ENCODE measurements at regions not wholly inside any gene's neighbourhood (a gene's known extent, or its start where the extent isn't known, plus 50 kb on each side); places are given as distances from the start of the nearest gene placed in this dataset.

- Histone ChIP-seq H3K9me3 (ENCODE audit: insufficient read depth, low read length) (no peaks in the 10 kb centered on the region), H3K79me2 (ENCODE audit: insufficient read depth, low read length) (no peaks in the 10 kb centered on the region), H3K4me2 (ENCODE audit: low read depth, low read length, poor library complexity, severe bottlenecking) (no peak overlapping the region), H3K27me3 (ENCODE audit: low read length) (no peaks in the 10 kb centered on the region), H4K20me1 (ENCODE audit: low read depth, low read length) (no peaks in the 10 kb centered on the region), H2AFZ (ENCODE audit: low read depth, low read length, severe bottlenecking) (no peak overlapping the region), H3K9ac (ENCODE audit: low read length) (no peak overlapping the region), H3K4me3 (ENCODE audit: insufficient read depth, low read length, poor library complexity, severe bottlenecking) (no peak overlapping the region), H3K36me3 (ENCODE audit: low read length) (no peaks in the 10 kb centered on the region), H3F3A (ENCODE audit: insufficient read depth) (no peaks in the 10 kb centered on the region), H3K9me2 (replicated peaks; ENCODE audit: insufficient read depth, low read length) (no peaks in the 10 kb centered on the region), H3K27ac (ENCODE audit: low read depth, low read length) (no peak overlapping the region)
- no peak for TF ChIP-seq CTCF (IDR thresholded peaks at IDR 0.05; ENCODE audit: insufficient read depth, low read length, poor library complexity, severe bottlenecking)
- no peak for TF ChIP-seq EZH2phosphoT487 (conservative IDR thresholded peaks at IDR 0.05; ENCODE audit: low read length)
Measured at GRCh38 chr12:105750096-105750495, 388.7 kb downstream of the NUAK1 start.

GRCh38 chr12:105754313-105754712, 384.4 kb downstream of the NUAK1 start:
- Histone ChIP-seq H3K9me2 (replicated peaks; ENCODE audit: insufficient read depth, low read length) (no peaks in the 10 kb centered on the region), H3K27me3 (ENCODE audit: low read length) (no peaks in the 10 kb centered on the region), H3K9me3 (ENCODE audit: insufficient read depth, low read length) (no peaks in the 10 kb centered on the region), H2AFZ (ENCODE audit: low read depth, low read length, severe bottlenecking) (no peak overlapping the region), H3K27ac (ENCODE audit: low read depth, low read length) (no peak overlapping the region), H3K9ac (ENCODE audit: low read length) (no peak overlapping the region), H3K4me2 (ENCODE audit: low read depth, low read length, poor library complexity, severe bottlenecking) (no peak overlapping the region), H3K79me2 (ENCODE audit: insufficient read depth, low read length) (no peaks in the 10 kb centered on the region), H3K36me3 (ENCODE audit: low read length) (no peaks in the 10 kb centered on the region), H3K4me3 (ENCODE audit: insufficient read depth, low read length, poor library complexity, severe bottlenecking) (no peak overlapping the region), H4K20me1 (ENCODE audit: low read depth, low read length) (no peaks in the 10 kb centered on the region), H3F3A (ENCODE audit: insufficient read depth) (no peaks in the 10 kb centered on the region)
- TF ChIP-seq EZH2phosphoT487 (conservative IDR thresholded peaks at IDR 0.05; ENCODE audit: low read length) (no peak), CTCF (IDR thresholded peaks at IDR 0.05; ENCODE audit: insufficient read depth, low read length, poor library complexity, severe bottlenecking) (no peak)

GRCh38 chr12:105756961-105757360, 381.8 kb downstream of the NUAK1 start:
- Histone ChIP-seq H2AFZ (ENCODE audit: low read depth, low read length, severe bottlenecking) (no peak overlapping the region), H3K79me2 (ENCODE audit: insufficient read depth, low read length) (no peaks in the 10 kb centered on the region), H3F3A (ENCODE audit: insufficient read depth) (no peaks in the 10 kb centered on the region), H3K4me3 (ENCODE audit: insufficient read depth, low read length, poor library complexity, severe bottlenecking) (no peak overlapping the region), H4K20me1 (ENCODE audit: low read depth, low read length) (no peaks in the 10 kb centered on the region), H3K9ac (ENCODE audit: low read length) (no peak overlapping the region), H3K4me2 (ENCODE audit: low read depth, low read length, poor library complexity, severe bottlenecking) (no peak overlapping the region), H3K36me3 (ENCODE audit: low read length) (no peaks in the 10 kb centered on the region), H3K9me2 (replicated peaks; ENCODE audit: insufficient read depth, low read length) (no peaks in the 10 kb centered on the region), H3K27ac (ENCODE audit: low read depth, low read length) (no peak overlapping the region), H3K27me3 (ENCODE audit: low read length) (no peaks in the 10 kb centered on the region), H3K9me3 (ENCODE audit: insufficient read depth, low read length) (no peaks in the 10 kb centered on the region)
- TF ChIP-seq CTCF (IDR thresholded peaks at IDR 0.05; ENCODE audit: insufficient read depth, low read length, poor library complexity, severe bottlenecking) (no peak), EZH2phosphoT487 (conservative IDR thresholded peaks at IDR 0.05; ENCODE audit: low read length) (no peak)
